ENCODE measurements at regions not wholly inside any gene's neighbourhood (a gene's known extent, or its start where the extent isn't known, plus 50 kb on each side); places are given as distances from the start of the nearest gene placed in this dataset.

GRCh38 chr10:108561649-108562048 lies 1361.7 kb downstream of the XPNPEP1 start:
- TF ChIP-seq CTCF (IDR thresholded peaks at IDR 0.05) (no peak), POLR2A (IDR thresholded peaks at IDR 0.05) (no peak), EP300 (IDR thresholded peaks at IDR 0.05) (no peak)

All from tibial nerve (tissue), 4 donors.